Pancreas (tissue), 10 donors: ENCODE measurements at regions not wholly inside any gene's neighbourhood (a gene's known extent, or its start where the extent isn't known, plus 50 kb on each side); places are given as distances from the start of the nearest gene placed in this dataset.
A peak's percentile ranks its signal among the peaks of the same experiment; 100 is the strongest.

Experiments used
- ATAC-seq, 4 donors: fragments of 200-7000 bp; cut with Tn5 transposase; one replicate each; pipeline versions ENCODE4 v1.8.0 to v1.9.1; 2020; ENCODE audit warnings: mild to moderate bottlenecking in 4 of 4, moderate library complexity in 4 of 4
- DNase-seq, 6 donors: peaks; one replicate each; pipeline ENCODE4 v3.0.0-alpha.2; 2020
- FAIRE-seq: peaks from 2 replicates; lab custom pipeline; 2012; peaks lifted over from hg19 to GRCh38; lab: Jason Lieb, UNC
- H3K27ac ChIP-seq, 4 donors: fragments of 200-600 bp; sonication (generic); 1 replicate in 3 of 4; 2 replicates in 1 of 4; pipeline versions ENCODE4 v1.5.0 to v1.8.0; 2020
- H3K27me3 ChIP-seq, 4 donors: fragments of 200-600 bp; one replicate each; pipeline ENCODE4 v1.8.0; 2021
- H3K36me3 ChIP-seq, 3 donors: fragments of 200-600 bp; sonication (generic) in 1 of 3; one replicate each; pipeline versions ENCODE4 v1.5.0 to v1.8.0; 2020 to 2021
- H3K4me1 ChIP-seq, 3 donors: fragments of 200-600 bp; one replicate each; pipeline ENCODE4 v1.8.0; 2021
- H3K4me3 ChIP-seq, 4 donors: fragments of 200-600 bp; sonication (generic) in 2 of 4; one replicate each; pipeline versions ENCODE4 v1.5.0 to v1.8.0; 2020 to 2021
- H3K9me3 ChIP-seq, 4 donors: fragments of 200-600 bp; one replicate each; pipeline ENCODE4 v1.8.0; 2021
- CTCF ChIP-seq, 4 donors: fragments of 200-600 bp; sonication (generic) in 3 of 4; IDR thresholded peaks; one replicate each; pipeline versions ENCODE4 v1.5.0 to v1.8.0; 2021; ENCODE audit warnings: antibody characterized with exemption in 4 of 4
- WGBS, 2 donors: extraction: QIAGEN DNeasy Blood & Tissue Kit; methylation state at CpG; one replicate each; pipeline ENCODE4 v1.1.7; 2013; 5-methylcytosine and 5-hydroxymethylcytosine counted together
- intact Hi-C, 3 donors: fragments of 100-400 bp; cut with DNase I; formaldehyde crosslinking; loops; one replicate each; pipeline versions ENCODE4 v1.11.1 to v1.14.2; 2022
- donor health status: healthy with polysubstance abuse.
- donor health status: DM: no; HTN: no; CAD: no; lungs with moderate emphysema.
- donor health status: DM: no; HTN: no; CAD: no.
- donor health status: control.
- donor health status: control.
- donor health status: Bipolar disorder and iron deficiency.
- donor health status: DM: yes; HTN: yes; CAD: no.
- donor health status: DM: no; HTN: no; CAD: no.
- donor health status: DM: no; HTN: no; CAD: no.
- donor health status: DM: yes; HTN: yes; CAD: no.

- Histone ChIP-seq H3K4me3 (no peak overlapping the region), H3K4me1 (no peaks in the 10 kb centered on the region), H3K27me3 (peaks cover 0 to 9% (median 0%) of the 10 kb centered on the region in 4 donors), H3K9me3 (no peaks in the 10 kb centered on the region), H3K27ac (no peak overlapping the region), H3K36me3 (no peaks in the 10 kb centered on the region)
- ATAC-seq (no peak), DNase-seq (peak in 1 of 6 donors; percentile 35), FAIRE-seq (no peak)
- no peak for TF ChIP-seq CTCF (IDR thresholded peaks at IDR 0.05)
- 34 to 44% methylated on average over 5 of the region's 5 CpGs for WGBS, 2 donors
- intact Hi-C loops = no loop called here
Measured at GRCh38 chrX:82362550-82362949, 1145.5 kb upstream of the POU3F4 start.

GRCh38 chrX:82362990-82363389 lies 1145.1 kb upstream of the POU3F4 start:
- intact Hi-C loops = no loop called here
- Histone ChIP-seq H3K4me1 (no peaks in the 10 kb centered on the region), H3K9me3 (no peaks in the 10 kb centered on the region), H3K4me3 (no peak overlapping the region), H3K27me3 (peaks cover 0 to 13% (median 0%) of the 10 kb centered on the region in 4 donors), H3K36me3 (no peaks in the 10 kb centered on the region), H3K27ac (no peak overlapping the region)
- no peak for DNase-seq
- no peak for ATAC-seq
- no peak for TF ChIP-seq CTCF (IDR thresholded peaks at IDR 0.05)
- WGBS, 2 donors = 93 to 100% methylated on average over 1 of the region's 1 CpG
- no peak for FAIRE-seq

- H3K9me3 ChIP-seq = no peaks in the 10 kb centered on the region
- no peak for FAIRE-seq
- WGBS, 2 donors = 82 to 91% methylated on average over 3 of the region's 3 CpGs
Measured at GRCh38 chrX:82370978-82371646, 1137.0 kb upstream of the POU3F4 start.

GRCh38 chrX:82384401-82384800 lies 1123.7 kb upstream of the POU3F4 start:
- ATAC-seq (no peak), FAIRE-seq (no peak), DNase-seq (no peak)
- Histone ChIP-seq H3K9me3 (no peaks in the 10 kb centered on the region), H3K27ac (no peak overlapping the region), H3K4me1 (no peaks in the 10 kb centered on the region), H3K36me3 (no peaks in the 10 kb centered on the region), H3K27me3 (peaks cover 0 to 4% (median 1%) of the 10 kb centered on the region in 4 donors), H3K4me3 (no peak overlapping the region)
- TF ChIP-seq CTCF (IDR thresholded peaks at IDR 0.05) = no peak
- intact Hi-C loops = no loop called here
- WGBS, 2 donors = 31 to 38% methylated on average over 3 of the region's 3 CpGs

More at GRCh38 chrX:82370978-82371646, 1137.0 kb upstream of the POU3F4 start:
- Histone ChIP-seq H3K4me1 (no peaks in the 10 kb centered on the region), H3K27ac (no peak overlapping the region), H3K27me3 (peaks cover 0 to 20% (median 0%) of the 10 kb centered on the region in 4 donors), H3K4me3 (no peak overlapping the region), H3K36me3 (no peaks in the 10 kb centered on the region)
- no peak for DNase-seq
- TF ChIP-seq CTCF (IDR thresholded peaks at IDR 0.05) = no peak
- intact Hi-C loops = no loop called here
- no peak for ATAC-seq

- FAIRE-seq = no peak
Measured at GRCh38 chrX:82412858-82413257, 1095.2 kb upstream of the POU3F4 start.

More at GRCh38 chrX:82412858-82413257, 1095.2 kb upstream of the POU3F4 start:
- DNase-seq (no peak), ATAC-seq (no peak)
- no peak for TF ChIP-seq CTCF (IDR thresholded peaks at IDR 0.05)
- no peaks in the 10 kb centered on the region for H3K27me3 ChIP-seq
- intact Hi-C loops = no loop called here
- H3K27ac ChIP-seq = no peak overlapping the region
- H3K4me3 ChIP-seq = no peak overlapping the region
- H3K36me3 ChIP-seq = no peaks in the 10 kb centered on the region
- H3K4me1 ChIP-seq = no peaks in the 10 kb centered on the region
- 41 to 43% methylated on average over 2 of the region's 2 CpGs for WGBS, 2 donors
- H3K9me3 ChIP-seq = no peaks in the 10 kb centered on the region
